OCI-LY1 (cell line): ENCODE measurements at regions not wholly inside any gene's neighbourhood (a gene's known extent, or its start where the extent isn't known, plus 50 kb on each side); places are given as distances from the start of the nearest gene placed in this dataset.

Experiments
- EZH2 ChIP-seq: fragments of 200-600 bp; sonication (generic), shearing (Covaris generic); IDR thresholded peaks from 2 replicates; pipeline ENCODE4 v1.8.0; 2017; ENCODE audit warnings: borderline replicate concordance, mixed run types, mild to moderate bottlenecking, antibody characterized with exemption, low read length, moderate library complexity, mixed read lengths
- TF ChIP-seq, protein P1 (sequence below): fragments of 200-600 bp; sonication (generic), shearing (Covaris generic); IDR thresholded peaks from 2 replicates; pipeline ENCODE4 v1.5.1; 2017; ENCODE audit warnings: mild to moderate bottlenecking, antibody characterized with exemption, low read length, moderate library complexity, mixed read lengths

DNA sequence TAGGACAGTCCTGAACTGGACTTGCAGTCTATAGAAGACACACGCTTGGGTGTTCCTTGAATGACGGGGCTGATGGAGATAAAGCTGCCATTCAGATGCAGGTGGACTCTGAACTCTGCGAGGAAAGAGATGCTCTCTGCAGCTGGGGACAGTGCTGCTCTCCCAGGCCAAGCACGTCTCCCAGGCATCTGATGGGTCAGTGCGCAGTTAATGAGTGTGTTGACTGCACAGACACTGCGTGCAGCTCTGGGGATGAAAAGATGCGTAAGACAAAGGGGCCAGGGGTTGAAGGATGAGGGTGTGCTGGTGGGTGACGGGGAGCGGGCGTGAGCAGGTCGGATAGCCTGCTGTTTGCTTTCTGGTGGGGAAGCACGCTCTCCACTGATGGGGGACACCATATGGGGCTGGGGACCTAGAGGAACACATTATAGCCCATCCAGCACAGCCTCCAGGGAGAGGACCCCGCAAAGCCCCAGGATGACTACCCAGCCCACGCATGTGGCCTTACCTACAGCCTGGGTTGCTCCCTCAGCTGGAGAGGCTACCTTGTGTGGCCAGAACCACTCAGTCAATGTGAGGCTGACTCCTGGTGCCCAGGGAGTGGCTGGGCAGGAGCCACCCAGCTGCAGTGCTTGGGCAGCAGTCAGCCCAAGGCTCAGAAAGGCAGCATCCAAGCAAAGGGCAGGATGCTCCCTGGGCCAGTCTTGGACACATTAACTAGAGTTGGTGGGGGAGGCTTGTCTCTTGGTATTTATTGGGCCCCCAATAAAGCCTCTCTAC, 246.3 kb downstream of the RBFOX3 start:
- no peak for TF ChIP-seq EZH2
- TF ChIP-seq, protein P1, sequence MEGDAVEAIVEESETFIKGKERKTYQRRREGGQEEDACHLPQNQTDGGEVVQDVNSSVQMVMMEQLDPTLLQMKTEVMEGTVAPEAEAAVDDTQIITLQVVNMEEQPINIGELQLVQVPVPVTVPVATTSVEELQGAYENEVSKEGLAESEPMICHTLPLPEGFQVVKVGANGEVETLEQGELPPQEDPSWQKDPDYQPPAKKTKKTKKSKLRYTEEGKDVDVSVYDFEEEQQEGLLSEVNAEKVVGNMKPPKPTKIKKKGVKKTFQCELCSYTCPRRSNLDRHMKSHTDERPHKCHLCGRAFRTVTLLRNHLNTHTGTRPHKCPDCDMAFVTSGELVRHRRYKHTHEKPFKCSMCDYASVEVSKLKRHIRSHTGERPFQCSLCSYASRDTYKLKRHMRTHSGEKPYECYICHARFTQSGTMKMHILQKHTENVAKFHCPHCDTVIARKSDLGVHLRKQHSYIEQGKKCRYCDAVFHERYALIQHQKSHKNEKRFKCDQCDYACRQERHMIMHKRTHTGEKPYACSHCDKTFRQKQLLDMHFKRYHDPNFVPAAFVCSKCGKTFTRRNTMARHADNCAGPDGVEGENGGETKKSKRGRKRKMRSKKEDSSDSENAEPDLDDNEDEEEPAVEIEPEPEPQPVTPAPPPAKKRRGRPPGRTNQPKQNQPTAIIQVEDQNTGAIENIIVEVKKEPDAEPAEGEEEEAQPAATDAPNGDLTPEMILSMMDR, result no peak
